A549 (cell line): ENCODE measurements at regions not wholly inside any gene's neighbourhood (a gene's known extent, or its start where the extent isn't known, plus 50 kb on each side); places are given as distances from the start of the nearest gene placed in this dataset.

Source experiments
- BHLHE40 ChIP-seq: IDR thresholded peaks from 2 replicates; pipeline ENCODE4 v1.6.1; 2012; ENCODE audit warnings: low read depth, low read length, inconsistent platforms
- CEBPB ChIP-seq, 2 experiments: fragments of >200 bp in 1 of 2; sonication (Bioruptor Twin) in 1 of 2; formaldehyde crosslinking in 1 of 2; IDR thresholded peaks; 2 replicates each; pipeline ENCODE4 v1.6.1; 2012 to 2016
- EP300 ChIP-seq, 2 experiments: fragments of >200 bp; sonication (Bioruptor Twin); formaldehyde crosslinking; IDR thresholded peaks; 2 replicates in 1 of 2; 3 replicates in 1 of 2; pipeline ENCODE4 v1.6.1; 2016 to 2017
- JUN ChIP-seq, 2 experiments: fragments of >200 bp; sonication (Bioruptor Twin); formaldehyde crosslinking; IDR thresholded peaks; 2 replicates in 1 of 2; 3 replicates in 1 of 2; pipeline ENCODE4 v1.6.1; 2016 to 2017
- KDM1A ChIP-seq: fragments of 200-600 bp; sonication (generic); IDR thresholded peaks from 2 replicates; pipeline ENCODE4 v1.6.1; 2016; ENCODE audit warnings: low read depth, mild to moderate bottlenecking
- NR3C1 ChIP-seq: fragments of >200 bp; sonication (Bioruptor Twin); formaldehyde crosslinking; IDR thresholded peaks from 3 replicates; pipeline ENCODE4 v1.6.1; 2017
- PHF8 ChIP-seq: fragments of 200-600 bp; sonication (generic); IDR thresholded peaks from 2 replicates; pipeline ENCODE4 v1.6.1; 2016; ENCODE audit warnings: low read depth, mild to moderate bottlenecking, antibody characterized with exemption, moderate library complexity, borderline replicate concordance
- POLR2A ChIP-seq: IDR thresholded peaks from 2 replicates; pipeline ENCODE4 v1.6.1; 2012; ENCODE audit warnings: mild to moderate bottlenecking, low read length
- RFX5 ChIP-seq: fragments of 450-650 bp; IDR thresholded peaks from 2 replicates; pipeline ENCODE4 v1.7.1; 2014; ENCODE audit warnings: antibody characterized with exemption, mild to moderate bottlenecking, moderate library complexity
- TF ChIP-seq, protein P1 (sequence below): fragments of >200 bp; sonication (Bioruptor Twin); formaldehyde crosslinking; IDR thresholded peaks from 3 replicates; pipeline ENCODE4 v1.5.1; 2016
- TF ChIP-seq, protein P2 (sequence below): fragments of 450-650 bp; IDR thresholded peaks from 2 replicates; pipeline ENCODE4 v1.6.1; 2014; ENCODE audit warnings: antibody characterized with exemption
- TF ChIP-seq, protein P3 (sequence below): IDR thresholded peaks from 2 replicates; pipeline ENCODE4 v1.6.1; 2012
- TF ChIP-seq, protein P4 (sequence below): IDR thresholded peaks from 2 replicates; pipeline ENCODE4 v1.6.1; 2012

DNA sequence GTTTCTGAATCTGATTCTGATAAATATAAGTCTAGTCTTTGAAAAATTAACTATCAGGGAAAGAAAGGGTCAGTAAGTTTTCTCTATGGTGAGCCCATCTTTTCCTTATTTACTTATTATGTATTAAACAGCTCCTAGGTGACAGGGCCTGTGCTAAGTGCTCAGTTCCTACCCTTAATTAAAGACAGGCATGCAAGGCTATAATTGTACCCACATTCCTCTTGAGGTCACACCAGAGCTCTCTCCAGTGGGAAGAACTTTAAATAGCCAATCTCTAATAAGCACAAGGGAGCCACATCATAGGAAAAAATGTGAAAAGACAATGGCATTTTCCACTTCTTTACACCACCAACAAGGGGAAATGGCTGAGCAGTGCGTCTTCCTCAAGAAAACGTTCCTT lies 421.8 kb upstream of the SLC35B3 start:
- TF ChIP-seq EP300 (IDR thresholded peaks at IDR 0.05) (no peak), POLR2A (no peak), JUN (IDR thresholded peaks at IDR 0.05) (no peak), NR3C1 (no peak), RFX5 (no peak), KDM1A (no peak), CEBPB (IDR thresholded peaks at IDR 0.05) (no peak), PHF8 (no peak), BHLHE40 (no peak)
- TF ChIP-seq, protein P1, sequence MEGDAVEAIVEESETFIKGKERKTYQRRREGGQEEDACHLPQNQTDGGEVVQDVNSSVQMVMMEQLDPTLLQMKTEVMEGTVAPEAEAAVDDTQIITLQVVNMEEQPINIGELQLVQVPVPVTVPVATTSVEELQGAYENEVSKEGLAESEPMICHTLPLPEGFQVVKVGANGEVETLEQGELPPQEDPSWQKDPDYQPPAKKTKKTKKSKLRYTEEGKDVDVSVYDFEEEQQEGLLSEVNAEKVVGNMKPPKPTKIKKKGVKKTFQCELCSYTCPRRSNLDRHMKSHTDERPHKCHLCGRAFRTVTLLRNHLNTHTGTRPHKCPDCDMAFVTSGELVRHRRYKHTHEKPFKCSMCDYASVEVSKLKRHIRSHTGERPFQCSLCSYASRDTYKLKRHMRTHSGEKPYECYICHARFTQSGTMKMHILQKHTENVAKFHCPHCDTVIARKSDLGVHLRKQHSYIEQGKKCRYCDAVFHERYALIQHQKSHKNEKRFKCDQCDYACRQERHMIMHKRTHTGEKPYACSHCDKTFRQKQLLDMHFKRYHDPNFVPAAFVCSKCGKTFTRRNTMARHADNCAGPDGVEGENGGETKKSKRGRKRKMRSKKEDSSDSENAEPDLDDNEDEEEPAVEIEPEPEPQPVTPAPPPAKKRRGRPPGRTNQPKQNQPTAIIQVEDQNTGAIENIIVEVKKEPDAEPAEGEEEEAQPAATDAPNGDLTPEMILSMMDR, result no peak
- TF ChIP-seq, protein P2, sequence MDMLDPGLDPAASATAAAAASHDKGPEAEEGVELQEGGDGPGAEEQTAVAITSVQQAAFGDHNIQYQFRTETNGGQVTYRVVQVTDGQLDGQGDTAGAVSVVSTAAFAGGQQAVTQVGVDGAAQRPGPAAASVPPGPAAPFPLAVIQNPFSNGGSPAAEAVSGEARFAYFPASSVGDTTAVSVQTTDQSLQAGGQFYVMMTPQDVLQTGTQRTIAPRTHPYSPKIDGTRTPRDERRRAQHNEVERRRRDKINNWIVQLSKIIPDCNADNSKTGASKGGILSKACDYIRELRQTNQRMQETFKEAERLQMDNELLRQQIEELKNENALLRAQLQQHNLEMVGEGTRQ, result no peak
- TF ChIP-seq, protein P3, sequence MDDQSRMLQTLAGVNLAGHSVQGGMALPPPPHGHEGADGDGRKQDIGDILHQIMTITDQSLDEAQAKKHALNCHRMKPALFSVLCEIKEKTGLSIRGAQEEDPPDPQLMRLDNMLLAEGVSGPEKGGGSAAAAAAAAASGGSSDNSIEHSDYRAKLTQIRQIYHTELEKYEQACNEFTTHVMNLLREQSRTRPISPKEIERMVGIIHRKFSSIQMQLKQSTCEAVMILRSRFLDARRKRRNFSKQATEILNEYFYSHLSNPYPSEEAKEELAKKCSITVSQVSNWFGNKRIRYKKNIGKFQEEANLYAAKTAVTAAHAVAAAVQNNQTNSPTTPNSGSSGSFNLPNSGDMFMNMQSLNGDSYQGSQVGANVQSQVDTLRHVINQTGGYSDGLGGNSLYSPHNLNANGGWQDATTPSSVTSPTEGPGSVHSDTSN, result no peak
- TF ChIP-seq, protein P4, sequence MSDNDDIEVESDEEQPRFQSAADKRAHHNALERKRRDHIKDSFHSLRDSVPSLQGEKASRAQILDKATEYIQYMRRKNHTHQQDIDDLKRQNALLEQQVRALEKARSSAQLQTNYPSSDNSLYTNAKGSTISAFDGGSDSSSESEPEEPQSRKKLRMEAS, result no peak
